DMS114 treated with DMSO at 0.1 percent for 48 hours (cell line): ENCODE measurements at regions not wholly inside any gene's neighbourhood (a gene's known extent, or its start where the extent isn't known, plus 50 kb on each side); places are given as distances from the start of the nearest gene placed in this dataset.
"Not testable (repeated sequence)": the region's sequence is repeated elsewhere in the genome, so short reads cannot be mapped to it uniquely, and the experiment has no call there.

Experiments used
- DNase-seq: peaks from one replicate; lab custom pipeline; 2025; ENCODE audit not compliant: unreplicated experiment; lab: John Stamatoyannopoulos, UW

GRCh38 chr1:222941425-222941824 is 126.6 kb downstream of the DISP1 start:
- no peak for DNase-seq

DNA sequence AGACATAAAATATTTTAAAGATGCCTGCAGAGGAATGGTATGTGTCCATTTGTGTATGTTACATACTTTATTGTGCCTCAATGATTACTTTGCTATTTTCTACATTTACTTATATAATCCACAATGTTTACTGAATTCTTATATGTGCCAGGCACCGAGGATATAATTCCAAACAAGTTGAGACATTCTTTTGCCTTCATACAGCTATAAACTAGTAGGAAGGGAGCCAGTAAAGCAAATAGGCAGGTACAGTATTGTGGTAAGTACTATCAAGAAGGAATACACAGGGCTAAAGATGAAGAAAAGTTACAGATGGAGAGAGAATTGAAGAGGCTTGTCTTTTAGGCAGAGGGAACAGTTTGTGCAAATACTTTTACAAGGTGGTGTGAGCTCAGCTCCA is 131.6 kb downstream of the DISP1 start:
- DNase-seq, result no peak

GRCh38 chr1:222948079-222948478 is 133.2 kb downstream of the DISP1 start:
- no peak for DNase-seq

- DNase-seq, result no peak
Measured at GRCh38 chr1:222950892-222951291, 136.1 kb downstream of the DISP1 start.

DNA sequence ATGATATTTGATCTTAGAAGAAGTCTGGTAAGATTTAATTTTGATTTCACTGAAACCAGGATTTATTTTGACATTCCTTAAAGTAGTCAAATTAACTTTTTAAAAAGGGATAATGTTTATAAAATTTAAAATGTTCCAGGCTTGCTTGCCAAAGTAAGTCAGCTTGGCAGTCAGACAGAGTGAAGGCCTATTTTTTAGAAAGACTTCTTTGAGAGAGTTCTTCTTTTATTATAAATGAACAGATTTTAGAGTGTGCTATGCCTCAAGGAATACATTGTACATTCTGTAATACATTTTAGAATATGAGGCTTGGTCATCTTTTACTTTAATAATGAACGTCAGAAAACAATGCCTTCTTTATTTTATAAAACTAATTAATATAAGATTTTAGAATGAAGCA is 138.7 kb downstream of the DISP1 start:
- DNase-seq, result no peak

GRCh38 chr1:222955964-222956363 is 141.1 kb downstream of the DISP1 start:
- no peak for DNase-seq

DNA sequence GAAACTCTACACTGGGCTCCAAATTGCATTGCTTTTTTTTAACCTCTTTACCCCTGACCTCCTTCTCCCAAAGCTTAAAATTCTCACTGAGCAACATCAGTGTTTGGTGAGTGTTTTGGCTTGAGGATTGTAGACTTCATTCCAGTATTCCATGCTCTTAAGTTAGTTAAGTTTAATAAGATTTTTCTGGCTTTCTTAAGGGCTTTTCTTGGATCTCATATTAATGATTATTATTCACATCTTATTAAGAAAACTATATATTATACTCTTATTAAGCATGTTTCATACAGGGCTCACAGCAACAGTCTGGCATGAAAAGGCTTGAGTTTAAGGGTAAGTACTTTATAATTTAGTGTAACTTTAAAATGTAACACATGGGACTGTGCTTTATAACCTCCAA is 141.8 kb downstream of the DISP1 start:
- no peak for DNase-seq

- DNase-seq, result no peak
Measured at GRCh38 chr1:222967466-222968240, 152.8 kb downstream of the DISP1 start.

DNA sequence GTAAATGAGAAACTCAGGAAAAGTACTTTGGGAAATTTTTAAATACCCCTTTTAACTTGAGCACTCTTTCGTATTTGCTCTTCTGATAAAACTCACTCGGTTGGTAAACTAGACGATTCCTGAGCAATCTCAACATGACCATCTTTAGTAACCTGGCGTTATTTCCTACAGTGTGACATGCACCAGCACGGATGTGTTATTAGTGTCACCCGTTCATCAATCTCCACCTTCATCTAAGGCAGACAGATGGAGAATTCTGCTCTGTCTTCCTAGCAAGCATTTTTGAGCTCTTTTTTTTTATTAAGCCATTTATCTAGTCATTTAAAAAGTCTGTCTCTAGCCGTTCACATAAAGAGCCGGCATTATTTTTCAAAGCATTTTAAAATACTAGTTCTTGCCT is 155.2 kb downstream of the DISP1 start:
- DNase-seq, result no peak

DNA sequence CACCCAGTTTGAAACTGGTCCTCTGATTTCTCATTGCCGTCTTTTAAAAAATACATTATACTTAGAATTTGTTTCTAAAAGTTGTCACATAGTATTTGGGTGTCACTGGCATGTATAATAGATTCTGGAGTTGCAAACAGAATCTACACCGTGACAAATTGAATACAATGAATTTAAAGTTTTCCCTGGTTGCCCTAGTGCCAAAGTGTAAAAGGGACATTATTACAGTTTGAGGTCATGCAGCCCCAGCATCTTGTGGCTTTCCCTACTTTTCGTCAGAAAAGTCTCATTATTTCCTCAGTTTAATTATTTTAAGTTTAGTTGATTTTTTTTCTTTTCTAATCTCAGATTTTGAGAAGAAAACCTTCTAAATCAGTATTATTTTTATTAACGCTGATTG is 155.9 kb downstream of the DISP1 start:
- DNase-seq, result no peak

- no peak for DNase-seq
Measured at GRCh38 chr1:222971146-222971545, 156.3 kb downstream of the DISP1 start.

DNA sequence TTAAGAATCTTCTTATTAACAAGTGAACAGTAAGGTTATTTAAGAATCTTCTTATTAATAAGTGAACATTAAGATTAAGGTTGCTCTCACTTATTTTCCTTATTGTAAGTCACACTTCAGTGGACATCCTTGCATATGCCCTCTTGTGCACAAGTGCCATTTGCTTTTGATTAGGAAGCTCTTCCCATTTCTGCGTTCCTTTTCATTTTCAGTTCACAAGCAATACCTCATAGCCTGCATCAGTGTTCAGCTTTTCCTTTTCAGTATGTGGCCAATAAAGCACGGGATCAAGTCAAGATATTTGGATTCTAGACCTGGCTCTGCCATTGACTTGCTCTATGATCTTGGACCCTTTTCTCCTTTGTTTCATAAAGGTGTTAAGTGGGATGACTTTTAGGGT is 158.7 kb downstream of the DISP1 start:
- DNase-seq, result no peak

DNA sequence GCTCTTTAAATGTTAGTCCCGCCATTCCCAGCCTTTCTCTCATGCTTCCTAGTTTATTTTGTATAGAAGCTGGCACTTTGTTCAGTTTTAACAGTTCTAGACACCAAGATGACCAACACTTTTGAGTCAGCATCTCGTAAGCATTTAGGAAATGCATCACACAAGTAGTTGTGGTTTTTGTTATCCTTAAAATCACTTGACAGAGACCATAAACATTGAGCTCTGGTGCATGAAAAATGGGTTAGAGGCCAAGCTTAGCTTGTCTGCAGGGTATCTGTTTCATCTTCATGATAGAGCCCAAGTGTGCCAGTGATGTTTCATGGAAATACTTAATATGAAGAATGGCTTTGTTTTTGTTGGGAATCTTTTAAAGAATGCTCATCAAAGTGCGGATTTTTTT is 159.7 kb downstream of the DISP1 start:
- no peak for DNase-seq

- DNase-seq, result no peak
Measured at GRCh38 chr1:222975472-222976122, 160.8 kb downstream of the DISP1 start.

DNA sequence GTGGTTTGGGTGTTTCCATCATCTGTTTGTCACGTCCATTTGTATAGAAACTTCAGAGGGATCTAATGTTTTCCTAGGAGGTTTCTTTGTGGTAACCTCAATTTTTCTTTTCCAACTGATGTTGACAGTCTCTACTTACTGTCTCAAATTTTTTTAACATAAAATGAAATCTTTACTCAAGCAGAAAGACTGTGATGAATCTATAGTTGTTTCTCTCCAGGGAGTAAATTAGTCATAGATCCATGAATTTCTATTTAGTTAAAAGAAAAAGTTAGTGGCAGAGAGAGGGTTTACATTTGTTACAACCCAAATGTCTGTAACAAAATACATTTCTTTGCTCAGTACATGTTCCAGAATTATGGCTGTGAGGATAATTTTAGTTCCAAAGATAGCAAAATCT is 161.6 kb downstream of the DISP1 start:
- DNase-seq, result no peak

GRCh38 chr1:222977294-222977693 is 162.5 kb downstream of the DISP1 start:
- DNase-seq, result not testable (repeated sequence)

DNA sequence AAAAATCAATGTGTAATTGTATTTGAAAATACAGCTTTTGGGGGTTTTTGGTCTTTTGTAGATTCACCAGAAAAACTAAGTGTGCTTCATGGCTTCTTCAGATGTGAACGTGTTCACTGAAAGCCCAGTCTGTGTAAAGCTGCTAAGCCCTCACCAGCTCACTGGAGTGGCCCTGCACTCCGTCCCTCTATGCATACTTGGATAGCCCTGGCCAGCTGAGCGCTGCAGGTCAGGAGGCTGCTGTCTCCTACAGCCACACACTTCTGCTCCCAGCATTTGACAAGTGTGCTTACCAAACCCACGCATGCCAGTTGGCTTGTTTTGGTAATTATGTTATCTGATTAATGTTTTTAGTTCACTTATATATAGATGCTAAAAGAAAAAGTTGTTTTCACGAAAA is 163.5 kb downstream of the TLR5 start:
- DNase-seq, result no peak

- no peak for DNase-seq
Measured at GRCh38 chr1:222987674-222988076, 155.4 kb downstream of the TLR5 start.

DNA sequence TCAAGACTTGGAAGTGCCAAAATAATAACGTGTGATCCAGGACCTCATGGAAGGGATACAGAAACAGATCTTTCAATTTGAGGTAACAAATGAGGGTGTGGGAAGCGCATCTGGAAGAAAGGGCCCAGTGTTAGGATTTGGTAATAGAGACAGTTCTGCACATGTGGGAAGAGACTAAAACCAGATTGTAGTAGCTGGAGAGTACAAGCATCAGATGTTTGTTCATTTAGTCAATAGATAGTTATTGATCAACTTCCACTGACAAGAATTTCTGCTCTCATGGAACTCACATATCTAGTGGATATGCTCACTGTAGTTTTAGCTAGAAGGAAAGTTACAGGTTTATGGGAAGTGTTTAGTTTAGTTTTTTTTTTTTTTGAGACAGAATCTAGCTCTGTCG is 153.6 kb downstream of the TLR5 start:
- DNase-seq, result no peak

DNA sequence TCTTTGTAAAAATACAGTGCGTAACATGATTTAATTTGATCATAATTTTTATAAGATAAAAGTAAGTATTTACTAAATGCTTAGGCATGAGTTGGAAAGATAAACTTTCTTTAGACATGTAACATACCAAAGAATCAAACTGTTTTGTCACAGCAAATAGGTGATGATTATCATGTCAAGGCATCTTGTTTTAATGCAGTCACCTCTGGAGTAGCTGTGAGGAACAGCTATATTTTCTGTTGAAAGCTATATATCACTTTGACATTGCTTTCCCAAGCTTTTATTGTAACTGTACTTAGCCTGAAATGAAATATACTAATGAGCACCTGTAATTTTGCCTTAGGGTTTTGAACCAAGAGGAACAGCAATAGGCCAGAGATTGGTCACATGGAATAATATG is 151.9 kb downstream of the TLR5 start:
- DNase-seq, result no peak

- no peak for DNase-seq
Measured at GRCh38 chr1:222991908-222992307, 151.1 kb downstream of the TLR5 start.

GRCh38 chr1:222994511-222995235 is 148.4 kb downstream of the TLR5 start:
- no peak for DNase-seq
